AG04450 (cell line): ENCODE measurements at regions not wholly inside any gene's neighbourhood (a gene's known extent, or its start where the extent isn't known, plus 50 kb on each side); places are given as distances from the start of the nearest gene placed in this dataset.

ENCODE experiments used
- CTCF ChIA-PET: fragments of 300-600, 350-600 bp; formaldehyde crosslinking; extraction: SDS; loops from one replicate; lab custom pipeline; 2022; ENCODE audit warnings: antibody characterized with exemption, inconsistent platforms; lab: Charles Lee
- POLR2A ChIA-PET: fragments of 350-600 bp; formaldehyde crosslinking; extraction: SDS; loops from one replicate; lab custom pipeline; 2021; ENCODE audit warnings: antibody characterized with exemption, inconsistent platforms; lab: Yijun Ruan, JAX
- DNase-seq: peaks from one replicate; pipeline ENCODE4 v3.0.0-alpha.2; 2011; ENCODE audit warnings: low read depth, low spot score
- H3K27ac ChIP-seq: one replicate; pipeline ENCODE4 v1.5.1; 2012; ENCODE audit warnings: low read depth, low read length, control low read depth
- H3K27me3 ChIP-seq: one replicate; pipeline ENCODE4 v1.6.0; 2012; ENCODE audit warnings: low read length; ENCODE audit not compliant: control insufficient read depth, insufficient read depth
- H3K4me3 ChIP-seq: 2 replicates; pipeline ENCODE4 v1.5.1; 2011; ENCODE audit warnings: mild to moderate bottlenecking, low read depth, low read length, control low read depth
- H3K9me3 ChIP-seq: 2 replicates; pipeline ENCODE4 v1.5.1; 2012; ENCODE audit warnings: low read length; ENCODE audit not compliant: control insufficient read depth, insufficient read depth
- CTCF ChIP-seq: IDR thresholded peaks from 2 replicates; pipeline ENCODE4 v1.5.1; 2011; ENCODE audit warnings: low read depth, low read length, control low read depth, inconsistent platforms

DNA sequence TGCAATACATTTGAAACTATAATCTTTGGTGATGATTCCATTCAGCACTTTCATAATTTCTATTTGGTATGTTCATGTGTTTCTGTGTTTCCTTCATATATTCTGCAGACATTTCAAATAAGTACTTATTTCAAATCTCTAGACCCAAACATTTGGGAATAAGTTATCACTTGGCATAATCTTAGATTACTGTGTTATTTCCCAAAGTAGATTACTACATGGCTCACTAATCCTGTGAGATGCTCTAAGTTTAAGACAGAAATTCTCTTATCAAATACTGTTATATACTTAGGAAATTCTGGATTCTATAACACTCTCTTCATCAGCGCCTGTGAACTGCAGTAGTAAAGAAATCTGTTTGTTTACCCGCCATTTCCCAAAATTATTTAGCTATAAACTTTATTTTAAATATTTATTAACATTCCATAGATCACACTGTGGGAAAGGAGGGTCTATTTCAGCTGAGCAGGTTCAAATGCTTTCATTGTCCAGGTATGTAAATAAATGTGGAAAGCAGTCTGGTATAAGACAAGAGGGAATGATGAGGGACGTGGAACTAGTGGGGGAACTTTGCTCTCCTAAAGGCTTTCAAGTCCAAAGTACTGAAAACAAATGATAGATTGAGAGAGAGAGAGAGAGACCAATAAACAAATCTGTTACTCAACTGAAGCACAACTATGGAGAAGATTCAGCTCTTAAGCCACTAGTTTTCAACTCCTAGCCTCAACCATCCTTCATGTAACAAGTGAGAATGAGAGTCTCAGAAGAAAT lies 61.8 kb upstream of the TOM1L1 start:
- CTCF ChIA-PET = no interaction called here
- peaks cover 13% of the 10 kb centered on the region for H3K9me3 ChIP-seq
- DNase-seq = no peak
- no peak for TF ChIP-seq CTCF
- no peak overlapping the region for H3K4me3 ChIP-seq
- H3K27ac ChIP-seq = no peak overlapping the region
- POLR2A ChIA-PET = no interaction called here
- no peaks in the 10 kb centered on the region for H3K27me3 ChIP-seq

GRCh38 chr17:54839447-54839846 lies 61.2 kb upstream of the TOM1L1 start:
- Histone ChIP-seq H3K27me3 (no peaks in the 10 kb centered on the region), H3K4me3 (no peak overlapping the region), H3K9me3 (peaks cover 13% of the 10 kb centered on the region), H3K27ac (no peak overlapping the region)
- ChIA-PET CTCF (no interaction called here), POLR2A (no interaction called here)
- DNase-seq = no peak
- no peak for TF ChIP-seq CTCF

DNA sequence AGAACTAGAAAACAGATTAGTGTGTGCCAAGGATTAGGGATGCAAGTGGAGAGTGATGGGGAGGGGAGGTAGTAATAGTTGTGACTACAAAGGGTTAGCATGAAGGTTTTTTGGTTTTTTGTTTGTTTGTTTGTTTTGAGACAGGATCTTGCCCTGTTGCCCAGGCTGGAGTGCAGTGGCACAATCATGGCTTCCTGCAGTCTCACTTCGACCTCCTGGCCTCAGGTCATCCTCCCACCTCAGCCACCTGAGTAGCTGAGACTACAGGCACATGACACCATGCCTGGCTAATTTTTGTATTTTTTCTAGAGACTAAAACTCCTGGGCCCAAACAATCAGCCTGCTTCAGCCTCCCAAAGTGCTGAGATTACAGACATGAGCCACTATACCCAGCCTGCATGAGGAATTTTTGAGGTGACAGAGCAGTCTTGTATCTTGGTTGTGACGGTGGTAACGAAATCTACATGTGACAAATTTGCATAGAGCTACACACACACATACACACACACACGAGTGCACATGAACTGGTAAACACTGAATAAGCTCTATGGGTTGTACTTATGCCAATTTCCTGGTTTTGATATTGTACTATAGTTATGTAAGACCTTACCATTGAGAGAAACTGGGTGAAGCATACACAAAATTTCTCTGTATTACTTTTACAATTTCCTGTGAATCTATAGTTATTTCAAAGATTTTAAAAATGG lies 59.6 kb upstream of the TOM1L1 start:
- Histone ChIP-seq H3K27me3 (no peaks in the 10 kb centered on the region), H3K27ac (no peak overlapping the region), H3K9me3 (peaks cover 10% of the 10 kb centered on the region), H3K4me3 (no peak overlapping the region)
- TF ChIP-seq CTCF = no peak
- DNase-seq = no peak
- POLR2A ChIA-PET = no interaction called here
- CTCF ChIA-PET = no interaction called here

DNA sequence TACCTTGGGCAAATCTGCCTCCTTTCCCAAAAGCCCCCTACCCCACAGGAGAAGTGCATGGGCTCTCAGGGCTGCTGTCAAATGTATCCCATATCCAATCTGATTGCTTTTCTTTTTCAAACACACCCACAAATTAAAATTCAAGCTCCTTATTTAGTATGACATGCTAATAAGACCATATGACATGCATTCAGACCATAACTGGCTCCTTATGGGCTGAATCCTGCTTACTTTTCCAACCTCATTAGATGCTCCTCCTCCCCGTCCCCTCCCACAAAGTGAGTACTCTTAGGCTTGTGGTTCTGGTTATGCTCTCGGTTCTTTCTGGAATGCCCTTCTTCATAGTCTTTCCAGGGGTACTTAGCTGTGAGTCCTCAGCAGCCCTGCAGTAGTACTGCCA lies 59.0 kb upstream of the TOM1L1 start:
- no peak for TF ChIP-seq CTCF
- Histone ChIP-seq H3K27me3 (no peaks in the 10 kb centered on the region), H3K4me3 (no peak overlapping the region), H3K27ac (no peak overlapping the region), H3K9me3 (peaks cover 6% of the 10 kb centered on the region)
- no peak for DNase-seq
- POLR2A ChIA-PET = no interaction called here
- CTCF ChIA-PET = no interaction called here

- ChIA-PET CTCF (no interaction called here), POLR2A (no interaction called here)
- TF ChIP-seq CTCF = no peak
- Histone ChIP-seq H3K27ac (no peak overlapping the region), H3K9me3 (no peaks in the 10 kb centered on the region), H3K27me3 (no peaks in the 10 kb centered on the region), H3K4me3 (no peak overlapping the region)
- DNase-seq = no peak
Measured at GRCh38 chr17:54844233-54844632, 56.4 kb upstream of the TOM1L1 start.
